Fibroblast of skin of right quadriceps (primary cell): ENCODE measurements at regions not wholly inside any gene's neighbourhood (a gene's known extent, or its start where the extent isn't known, plus 50 kb on each side); places are given as distances from the start of the nearest gene placed in this dataset.
A peak's percentile ranks its signal among the peaks of the same experiment; 100 is the strongest.

ENCODE experiments used
- DNase-seq: peaks from one replicate; pipeline ENCODE4 v3.0.0-alpha.2; 2013

GRCh38 chr3:124373524-124373923 lies 356.7 kb upstream of the UMPS start:
- no peak for DNase-seq

- DNase-seq, result no peak
Observed at GRCh38 chr3:124374583-124374982, 355.7 kb upstream of the UMPS start.

- DNase-seq, result no peak
Observed at GRCh38 chr3:124381575-124382333, 348.5 kb upstream of the UMPS start.

GRCh38 chr3:124383051-124383450 lies 347.2 kb upstream of the UMPS start:
- no peak for DNase-seq

GRCh38 chr3:124383846-124384466 lies 346.3 kb upstream of the UMPS start:
- no peak for DNase-seq

GRCh38 chr3:124384527-124384926 lies 345.7 kb upstream of the UMPS start:
- no peak for DNase-seq

- DNase-seq, result no peak
Observed at GRCh38 chr3:124385996-124386395, 344.3 kb upstream of the UMPS start.

- no peak for DNase-seq
Observed at GRCh38 chr3:124386996-124387595, 343.2 kb upstream of the UMPS start.

- DNase-seq, result no peak
Observed at GRCh38 chr3:124391774-124392173, 338.5 kb upstream of the UMPS start.

GRCh38 chr3:124393340-124393739 lies 336.9 kb upstream of the UMPS start:
- no peak for DNase-seq

- no peak for DNase-seq
Observed at GRCh38 chr3:124395162-124395561, 335.1 kb upstream of the UMPS start.

- DNase-seq, result no peak
Observed at GRCh38 chr3:124395584-124396338, 334.5 kb upstream of the UMPS start.

- no peak for DNase-seq
Observed at GRCh38 chr3:124396339-124396950, 333.8 kb upstream of the UMPS start.

- DNase-seq, result no peak
Observed at GRCh38 chr3:124397088-124397487, 333.2 kb upstream of the UMPS start.

GRCh38 chr3:124398594-124398993 lies 331.7 kb upstream of the UMPS start:
- DNase-seq, result no peak

- peak; percentile 78 for DNase-seq
Observed at GRCh38 chr3:124401843-124402242, 328.4 kb upstream of the UMPS start.

- no peak for DNase-seq
Observed at GRCh38 chr3:124402791-124403190, 327.5 kb upstream of the UMPS start.

- DNase-seq, result no peak
Observed at GRCh38 chr3:124404621-124405020, 325.6 kb upstream of the UMPS start.

- peak; percentile 35 for DNase-seq
Observed at GRCh38 chr3:124407260-124407659, 323.0 kb upstream of the UMPS start.

- peak; percentile 68 for DNase-seq
Observed at GRCh38 chr3:124409650-124410275, 320.5 kb upstream of the UMPS start.

GRCh38 chr3:124410471-124410870 lies 319.8 kb upstream of the UMPS start:
- DNase-seq, result no peak

- no peak for DNase-seq
Observed at GRCh38 chr3:124411728-124412127, 318.5 kb upstream of the UMPS start.

- no peak for DNase-seq
Observed at GRCh38 chr3:124412644-124413043, 317.6 kb upstream of the UMPS start.
